ENCODE measurements at regions not wholly inside any gene's neighbourhood (a gene's known extent, or its start where the extent isn't known, plus 50 kb on each side); places are given as distances from the start of the nearest gene placed in this dataset.

DNA sequence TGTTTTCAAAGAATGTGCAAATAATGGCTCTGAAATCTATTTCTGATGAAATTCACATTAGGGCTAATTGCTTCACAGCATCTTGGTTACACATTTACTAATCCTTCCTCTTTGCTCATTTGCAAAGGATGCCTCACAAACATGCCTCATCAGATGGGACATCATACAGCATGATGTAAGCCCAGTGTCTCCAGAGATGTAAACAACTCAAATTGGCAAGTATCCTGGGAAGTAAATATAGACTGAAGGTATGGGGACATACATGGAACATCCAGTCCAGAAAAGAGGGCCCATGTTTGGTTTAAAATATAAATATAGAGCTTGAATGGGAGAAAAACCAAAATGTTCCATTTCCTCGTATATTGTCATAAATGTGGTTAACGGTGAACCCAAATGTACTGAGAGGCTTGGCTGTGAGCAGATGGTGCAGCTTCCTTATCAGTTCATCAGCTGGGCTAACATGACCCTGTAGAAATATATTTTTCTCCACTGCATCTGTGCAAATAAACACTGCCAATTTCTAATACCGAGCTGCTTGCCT, 142.9 kb upstream of the NUDT7 start:
- H3K4me3 ChIP-seq (ENCODE audit: low read length): no peak overlapping the region
- DNase-seq (ENCODE audit: low read depth): no peak
- TF ChIP-seq, protein P1, sequence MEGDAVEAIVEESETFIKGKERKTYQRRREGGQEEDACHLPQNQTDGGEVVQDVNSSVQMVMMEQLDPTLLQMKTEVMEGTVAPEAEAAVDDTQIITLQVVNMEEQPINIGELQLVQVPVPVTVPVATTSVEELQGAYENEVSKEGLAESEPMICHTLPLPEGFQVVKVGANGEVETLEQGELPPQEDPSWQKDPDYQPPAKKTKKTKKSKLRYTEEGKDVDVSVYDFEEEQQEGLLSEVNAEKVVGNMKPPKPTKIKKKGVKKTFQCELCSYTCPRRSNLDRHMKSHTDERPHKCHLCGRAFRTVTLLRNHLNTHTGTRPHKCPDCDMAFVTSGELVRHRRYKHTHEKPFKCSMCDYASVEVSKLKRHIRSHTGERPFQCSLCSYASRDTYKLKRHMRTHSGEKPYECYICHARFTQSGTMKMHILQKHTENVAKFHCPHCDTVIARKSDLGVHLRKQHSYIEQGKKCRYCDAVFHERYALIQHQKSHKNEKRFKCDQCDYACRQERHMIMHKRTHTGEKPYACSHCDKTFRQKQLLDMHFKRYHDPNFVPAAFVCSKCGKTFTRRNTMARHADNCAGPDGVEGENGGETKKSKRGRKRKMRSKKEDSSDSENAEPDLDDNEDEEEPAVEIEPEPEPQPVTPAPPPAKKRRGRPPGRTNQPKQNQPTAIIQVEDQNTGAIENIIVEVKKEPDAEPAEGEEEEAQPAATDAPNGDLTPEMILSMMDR (IDR thresholded peaks at IDR 0.05; ENCODE audit: insufficient read depth, low read depth, low read length, missing control alignments): no peak

DNA sequence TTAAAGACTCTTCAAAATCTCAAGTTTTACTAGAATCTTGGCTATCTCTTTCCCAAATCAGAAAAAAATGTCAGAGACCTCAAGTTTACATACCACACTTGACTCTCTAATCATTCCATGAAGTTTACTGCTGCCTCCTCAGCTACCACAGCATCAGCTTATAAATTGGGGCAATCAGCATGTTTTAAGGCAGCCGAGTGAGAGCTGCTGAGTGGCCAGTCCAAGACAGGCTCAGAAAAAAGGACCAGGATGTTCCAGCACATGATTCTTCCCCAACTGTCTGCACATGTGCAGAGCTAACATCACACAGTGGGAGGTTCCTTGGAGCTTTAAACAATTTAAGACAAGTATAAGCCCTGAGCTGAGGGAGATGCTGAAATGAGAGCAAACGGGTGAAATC, 140.6 kb upstream of the NUDT7 start:
- TF ChIP-seq, protein P1 (IDR thresholded peaks at IDR 0.05; ENCODE audit: insufficient read depth, low read depth, low read length, missing control alignments): no peak
- H3K4me3 ChIP-seq (ENCODE audit: low read length): no peak overlapping the region
- DNase-seq (ENCODE audit: low read depth): no peak

DNA sequence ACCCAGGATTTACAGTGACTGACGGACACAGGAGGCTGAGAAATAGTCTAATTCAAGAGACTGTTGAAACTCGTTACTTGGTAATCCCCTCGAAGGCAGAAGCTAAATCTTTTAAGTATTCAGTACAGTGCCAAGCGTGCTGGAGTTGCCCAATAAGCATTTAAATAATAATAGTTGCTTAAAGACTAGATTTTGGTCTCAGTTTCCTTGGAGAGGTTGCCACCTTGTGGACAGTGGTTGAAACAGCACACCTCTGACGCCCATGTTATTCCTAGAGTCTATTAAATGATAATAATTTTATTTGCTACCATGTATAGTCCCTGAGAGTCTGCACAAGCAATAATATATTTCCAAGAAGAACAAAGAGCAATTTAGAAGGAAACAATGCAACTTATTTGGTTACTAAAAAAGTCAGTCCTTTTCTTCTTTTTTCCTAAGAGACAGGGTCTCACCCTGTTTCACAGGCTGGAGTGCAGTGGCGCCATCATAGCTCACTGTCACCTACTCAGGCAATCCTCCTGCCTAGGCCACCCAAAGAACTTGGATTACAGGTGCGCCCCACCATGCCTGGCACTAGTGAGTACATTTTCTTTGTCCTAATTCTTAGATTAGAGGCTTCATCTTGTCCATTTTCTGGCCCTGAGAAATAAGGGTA, 138.0 kb upstream of the NUDT7 start:
- peak; percentile 67 for DNase-seq (ENCODE audit: low read depth)
- no peak overlapping the region for H3K4me3 ChIP-seq (ENCODE audit: low read length)
- TF ChIP-seq, protein P1 (IDR thresholded peaks at IDR 0.05; ENCODE audit: insufficient read depth, low read depth, low read length, missing control alignments): peak; percentile 86

DNA sequence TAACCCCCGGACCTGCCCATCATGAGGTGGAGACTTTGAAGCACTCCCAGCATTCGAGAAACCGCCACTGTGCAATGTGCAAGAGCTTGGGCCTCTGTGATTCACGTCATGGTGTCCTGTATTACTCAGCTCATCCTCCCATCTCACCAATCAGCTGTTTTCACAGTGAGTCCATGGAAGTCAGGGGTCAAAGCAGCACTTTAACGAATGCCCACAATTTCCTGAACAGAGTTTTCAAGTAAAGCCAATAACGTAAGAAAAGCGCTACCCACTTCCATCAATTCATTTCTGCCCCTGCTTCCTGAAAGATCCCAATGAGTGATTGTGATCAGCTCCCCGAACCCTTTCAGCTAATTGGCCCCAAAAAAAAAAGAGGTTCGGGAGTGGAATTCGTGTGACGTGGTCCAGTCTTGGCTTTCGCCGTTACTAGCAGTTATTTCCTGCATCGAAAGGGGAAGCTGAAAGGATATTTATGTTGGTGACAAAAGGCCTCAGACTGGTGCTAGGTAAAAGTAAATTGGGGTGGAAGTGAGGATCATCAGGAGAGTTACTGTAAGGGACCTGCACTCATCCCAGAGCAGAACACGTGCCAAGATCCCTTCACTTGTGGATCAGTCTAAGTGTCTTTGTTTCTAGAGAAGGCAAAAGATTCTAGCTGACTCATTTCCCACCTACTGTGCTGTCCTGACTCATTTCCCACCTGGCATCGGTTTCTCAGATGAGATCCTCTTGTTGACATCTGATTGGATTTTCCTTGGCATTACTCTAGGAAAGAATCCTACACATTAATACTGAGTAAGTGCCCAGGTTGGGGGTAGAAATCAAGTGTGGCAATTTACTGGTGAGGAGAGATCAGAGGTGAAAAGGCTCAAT, 136.7 kb upstream of the NUDT7 start:
- H3K4me3 ChIP-seq (ENCODE audit: low read length): no peak overlapping the region
- TF ChIP-seq, protein P1 (IDR thresholded peaks at IDR 0.05; ENCODE audit: insufficient read depth, low read depth, low read length, missing control alignments): no peak
- DNase-seq (ENCODE audit: low read depth): peak; percentile 64

DNA sequence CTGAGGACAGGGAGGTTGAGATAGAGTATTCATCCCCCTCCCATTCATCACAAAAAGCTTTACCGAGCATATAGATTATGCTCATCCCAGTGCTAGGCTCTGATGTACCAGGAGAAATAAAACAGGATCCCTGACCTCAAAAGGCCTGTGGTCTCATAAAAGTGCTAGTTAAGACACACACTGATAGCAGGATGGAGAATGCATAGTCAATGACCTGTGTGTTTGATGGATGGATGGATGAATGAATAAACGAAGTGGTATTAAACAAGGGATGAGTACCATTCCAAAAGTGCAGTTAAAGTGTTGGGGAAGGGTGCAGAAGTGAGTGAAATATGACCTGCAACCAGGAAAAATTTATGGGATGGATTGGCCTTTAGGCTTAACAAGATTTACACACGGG, 133.9 kb upstream of the NUDT7 start:
- H3K4me3 ChIP-seq (ENCODE audit: low read length): no peak overlapping the region
- TF ChIP-seq, protein P1 (IDR thresholded peaks at IDR 0.05; ENCODE audit: insufficient read depth, low read depth, low read length, missing control alignments): no peak
- DNase-seq (ENCODE audit: low read depth): no peak

DNA sequence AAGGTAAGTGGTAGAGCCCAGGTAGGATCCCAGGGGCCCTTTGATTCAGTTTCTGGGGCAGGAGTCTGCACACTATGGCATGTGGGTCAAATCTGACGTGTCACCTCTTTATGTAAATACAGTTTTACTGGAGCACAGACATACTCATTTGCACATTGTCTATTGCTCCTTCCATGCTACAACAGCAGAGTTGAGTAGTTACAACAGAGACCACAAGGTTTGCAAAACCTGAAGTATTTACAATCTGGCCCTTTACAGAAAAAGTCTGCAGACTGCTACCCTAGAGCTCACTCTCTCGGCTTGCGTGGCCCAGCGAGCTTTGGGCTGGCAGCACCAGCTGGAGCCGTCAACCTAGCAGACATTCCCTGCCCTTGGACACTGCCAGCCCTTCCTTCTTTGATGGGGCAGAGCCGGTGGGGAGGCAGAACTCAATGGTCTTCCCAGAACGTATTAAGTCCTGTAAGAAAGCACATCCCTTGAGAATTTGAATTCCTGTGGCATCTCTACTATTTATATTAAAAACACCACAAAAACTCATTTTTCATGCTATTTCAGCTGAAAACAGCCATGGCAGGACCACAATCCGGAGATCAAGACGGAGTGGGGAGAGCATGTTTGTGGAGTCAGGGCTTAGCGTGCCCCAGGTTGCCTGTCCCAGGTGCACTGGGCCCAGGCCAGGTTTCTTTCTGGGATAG, 133.1 kb upstream of the NUDT7 start:
- DNase-seq (ENCODE audit: low read depth): no peak
- TF ChIP-seq, protein P1 (IDR thresholded peaks at IDR 0.05; ENCODE audit: insufficient read depth, low read depth, low read length, missing control alignments): no peak
- no peak overlapping the region for H3K4me3 ChIP-seq (ENCODE audit: low read length)
